ENCODE measurements at regions not wholly inside any gene's neighbourhood (a gene's known extent, or its start where the extent isn't known, plus 50 kb on each side); places are given as distances from the start of the nearest gene placed in this dataset.

- Histone ChIP-seq H3K4me3 (ENCODE audit: control insufficient read depth in 2 of 3, extremely low read depth in 1 of 3, insufficient read depth in 2 of 3, low read depth in 1 of 3, low read length in 3 of 3) (no peak overlapping the region), H3K27ac (ENCODE audit: control insufficient read depth, insufficient read depth, low read length) (no peak overlapping the region), H3K9me3 (ENCODE audit: control insufficient read depth, low read depth, low read length) (no peaks in the 10 kb centered on the region), H3K4me2 (ENCODE audit: control insufficient read depth, extremely low read depth, insufficient read depth, low read depth, low read length) (no peak overlapping the region), H3K9me1 (ENCODE audit: control insufficient read depth, extremely low read depth, insufficient read depth, low read length) (no peaks in the 10 kb centered on the region), H3K9ac (ENCODE audit: control insufficient read depth, extremely low read depth, insufficient read depth, low read length) (no peak overlapping the region), H3K36me3 (ENCODE audit: control insufficient read depth in 2 of 2, extremely low read depth in 1 of 2, insufficient read depth in 2 of 2, low read length in 2 of 2) (no peaks in the 10 kb centered on the region), H3K4me1 (ENCODE audit: control insufficient read depth, extremely low read depth, insufficient read depth, low read length) (peaks cover 11% of the 10 kb centered on the region), H3K79me2 (ENCODE audit: control insufficient read depth, insufficient read depth, low read length) (no peaks in the 10 kb centered on the region), H2AFZ (ENCODE audit: control insufficient read depth, low read length) (no peak overlapping the region), H3K27me3 (ENCODE audit: control insufficient read depth, extremely low read depth, insufficient read depth, low read length) (no peaks in the 10 kb centered on the region), H4K20me1 (ENCODE audit: control insufficient read depth, extremely low read depth, insufficient read depth, low read length) (no peaks in the 10 kb centered on the region)
- DNase-seq (ENCODE audit: low read depth, low spot score) (no peak), FAIRE-seq (no peak)
- dilution Hi-C loops (cut with MboI; ENCODE audit: extremely low pct_ligation_motif_present, low sequenced_read_pairs), result no loop called here
- no peak for TF ChIP-seq CTCF (optimal IDR thresholded peaks at IDR 0.05 in 1 of 3, IDR thresholded peaks at IDR 0.05 in 1 of 3, conservative IDR thresholded peaks at IDR 0.05 in 1 of 3; ENCODE audit: extremely low read depth in 1 of 3, insufficient read depth in 2 of 3, low read length in 3 of 3)
- no peak for TF ChIP-seq EZH2 (IDR thresholded peaks at IDR 0.05; ENCODE audit: low read length)
Observed at GRCh38 chr13:99120751-99121150, 79.9 kb upstream of the UBAC2 start.

GRCh38 chr13:99122171-99122570 lies 78.5 kb upstream of the UBAC2 start:
- dilution Hi-C loops (cut with MboI; ENCODE audit: extremely low pct_ligation_motif_present, low sequenced_read_pairs), result no loop called here
- no peaks in the 10 kb centered on the region for H3K79me2 ChIP-seq (ENCODE audit: control insufficient read depth, insufficient read depth, low read length)
- no peak overlapping the region for H3K9ac ChIP-seq (ENCODE audit: control insufficient read depth, extremely low read depth, insufficient read depth, low read length)
- H3K27ac ChIP-seq (ENCODE audit: control insufficient read depth, insufficient read depth, low read length), result no peak overlapping the region
- H2AFZ ChIP-seq (ENCODE audit: control insufficient read depth, low read length), result peak overlapping the region; percentile 41
- FAIRE-seq (peak; percentile 39), DNase-seq (ENCODE audit: low read depth, low spot score) (no peak)
- H4K20me1 ChIP-seq (ENCODE audit: control insufficient read depth, extremely low read depth, insufficient read depth, low read length), result no peaks in the 10 kb centered on the region
- no peaks in the 10 kb centered on the region for H3K9me3 ChIP-seq (ENCODE audit: control insufficient read depth, low read depth, low read length)
- no peaks in the 10 kb centered on the region for H3K36me3 ChIP-seq (ENCODE audit: control insufficient read depth in 2 of 2, extremely low read depth in 1 of 2, insufficient read depth in 2 of 2, low read length in 2 of 2)
- H3K4me2 ChIP-seq (ENCODE audit: control insufficient read depth, extremely low read depth, insufficient read depth, low read depth, low read length), result no peak overlapping the region
- TF ChIP-seq EZH2 (IDR thresholded peaks at IDR 0.05; ENCODE audit: low read length), result no peak
- no peak for TF ChIP-seq CTCF (optimal IDR thresholded peaks at IDR 0.05 in 1 of 3, IDR thresholded peaks at IDR 0.05 in 1 of 3, conservative IDR thresholded peaks at IDR 0.05 in 1 of 3; ENCODE audit: extremely low read depth in 1 of 3, insufficient read depth in 2 of 3, low read length in 3 of 3)
- H3K27me3 ChIP-seq (ENCODE audit: control insufficient read depth, extremely low read depth, insufficient read depth, low read length), result no peaks in the 10 kb centered on the region
- H3K9me1 ChIP-seq (ENCODE audit: control insufficient read depth, extremely low read depth, insufficient read depth, low read length), result no peaks in the 10 kb centered on the region
- H3K4me1 ChIP-seq (ENCODE audit: control insufficient read depth, extremely low read depth, insufficient read depth, low read length), result peaks cover 11% of the 10 kb centered on the region
- no peak overlapping the region for H3K4me3 ChIP-seq (ENCODE audit: control insufficient read depth in 2 of 3, extremely low read depth in 1 of 3, insufficient read depth in 2 of 3, low read depth in 1 of 3, low read length in 3 of 3)
